COR-L47 (cell line): ENCODE measurements at regions not wholly inside any gene's neighbourhood (a gene's known extent, or its start where the extent isn't known, plus 50 kb on each side); places are given as distances from the start of the nearest gene placed in this dataset.

Experiments used
- DNase-seq: peaks from one replicate; lab custom pipeline; 2025; lab: John Stamatoyannopoulos, UW

GRCh38 chr15:96020797-96021196, 309.7 kb upstream of the NR2F2 start:
- no peak for DNase-seq

DNA sequence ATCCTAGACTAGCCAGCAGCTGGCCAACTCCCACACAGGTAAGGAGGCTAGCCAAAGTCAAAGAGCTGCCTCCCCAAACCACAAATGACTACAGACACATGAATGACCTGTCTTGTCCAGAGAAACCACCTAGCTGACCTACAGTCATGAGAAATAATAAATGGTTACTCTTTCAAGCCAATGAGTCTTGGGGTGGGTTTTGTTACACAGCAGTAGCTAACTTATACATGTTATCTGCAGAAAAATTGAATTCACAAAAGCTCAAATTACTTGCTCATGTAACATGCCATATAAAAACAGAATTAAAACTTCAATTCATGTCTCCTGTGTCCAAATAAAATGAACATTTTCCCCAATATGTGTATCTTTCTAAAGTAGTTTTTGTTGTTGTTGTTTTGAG, 307.4 kb upstream of the NR2F2 start:
- DNase-seq = no peak

DNA sequence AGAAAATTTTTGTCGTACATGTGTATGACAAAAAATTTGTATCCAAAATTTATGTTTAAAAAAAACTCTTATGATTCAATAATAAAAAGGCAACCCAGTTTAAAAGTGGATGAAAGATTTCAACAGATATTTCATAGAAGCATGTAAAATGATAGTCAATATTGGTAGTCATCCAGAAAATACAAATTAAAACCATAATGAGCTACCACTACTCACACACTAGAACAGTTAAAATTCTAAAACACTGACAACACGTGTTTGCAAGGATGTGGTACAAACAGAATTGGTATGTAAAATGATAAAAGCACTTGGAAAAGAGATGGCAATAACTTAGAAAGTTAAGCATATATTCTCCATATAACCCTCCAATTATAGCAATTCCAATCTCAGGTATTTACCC, 303.0 kb upstream of the NR2F2 start:
- no peak for DNase-seq

DNA sequence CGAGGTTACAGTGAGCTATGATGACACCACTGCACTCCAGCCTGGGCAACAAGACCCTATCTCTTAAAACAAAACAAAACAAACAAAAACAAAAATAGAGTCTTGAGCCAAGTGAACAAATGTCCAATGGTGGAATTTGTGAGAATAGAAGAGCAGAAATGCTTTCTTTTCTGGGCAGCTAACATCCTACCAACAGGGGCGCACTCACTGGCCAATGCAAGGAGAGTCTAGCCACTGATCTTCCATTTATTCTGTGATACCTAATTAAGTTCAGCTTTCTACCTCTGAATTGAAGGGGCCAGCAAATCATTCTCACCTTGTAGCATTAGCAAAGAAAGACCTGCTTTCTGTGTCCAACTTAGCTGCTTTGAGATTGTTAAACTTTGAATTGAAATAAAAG, 301.9 kb upstream of the NR2F2 start:
- DNase-seq = no peak

- DNase-seq = no peak
Measured at GRCh38 chr15:96029172-96029571, 301.3 kb upstream of the NR2F2 start.

GRCh38 chr15:96031426-96032110, 298.9 kb upstream of the NR2F2 start:
- DNase-seq = no peak

GRCh38 chr15:96035091-96035490, 295.4 kb upstream of the NR2F2 start:
- no peak for DNase-seq

DNA sequence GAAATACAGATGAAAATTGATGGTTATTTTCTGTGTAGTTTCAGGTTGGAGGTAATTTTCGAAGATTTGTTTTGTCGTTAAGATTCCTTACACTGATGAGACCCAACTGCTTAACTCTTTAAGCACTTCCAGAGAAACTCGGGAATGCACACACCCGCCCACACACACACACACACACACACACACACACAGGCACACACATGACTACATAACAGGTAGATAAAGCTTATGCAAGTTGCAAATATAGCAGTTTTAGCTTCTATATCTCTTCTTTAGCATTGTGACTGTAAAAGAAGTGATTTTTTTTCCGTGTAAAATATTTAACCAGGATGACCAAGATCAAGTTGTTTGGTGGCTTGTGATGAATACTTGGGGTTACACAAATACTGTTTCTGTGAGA, 294.9 kb upstream of the NR2F2 start:
- DNase-seq = no peak

- DNase-seq = no peak
Measured at GRCh38 chr15:96037584-96037983, 292.9 kb upstream of the NR2F2 start.

DNA sequence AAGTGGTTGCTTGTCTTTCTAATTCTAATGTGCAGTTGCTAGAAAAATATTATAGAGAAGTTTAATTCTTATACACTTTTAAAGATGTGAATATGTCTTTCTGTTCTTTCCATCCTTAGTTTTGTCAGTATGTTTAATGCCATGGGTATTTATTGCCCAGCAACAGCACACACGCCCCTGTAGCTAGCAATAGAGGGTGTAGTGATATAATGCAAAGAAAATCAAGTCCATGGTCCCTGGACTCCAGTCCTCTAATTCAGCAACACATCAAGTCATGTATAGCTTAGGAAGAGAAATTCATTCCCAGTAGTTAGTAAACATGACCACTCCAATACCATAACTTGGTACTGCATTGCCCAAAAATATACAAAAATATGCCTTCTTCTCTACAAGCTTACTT, 292.4 kb upstream of the NR2F2 start:
- DNase-seq = no peak

GRCh38 chr15:96038650-96039049, 291.9 kb upstream of the NR2F2 start:
- no peak for DNase-seq

DNA sequence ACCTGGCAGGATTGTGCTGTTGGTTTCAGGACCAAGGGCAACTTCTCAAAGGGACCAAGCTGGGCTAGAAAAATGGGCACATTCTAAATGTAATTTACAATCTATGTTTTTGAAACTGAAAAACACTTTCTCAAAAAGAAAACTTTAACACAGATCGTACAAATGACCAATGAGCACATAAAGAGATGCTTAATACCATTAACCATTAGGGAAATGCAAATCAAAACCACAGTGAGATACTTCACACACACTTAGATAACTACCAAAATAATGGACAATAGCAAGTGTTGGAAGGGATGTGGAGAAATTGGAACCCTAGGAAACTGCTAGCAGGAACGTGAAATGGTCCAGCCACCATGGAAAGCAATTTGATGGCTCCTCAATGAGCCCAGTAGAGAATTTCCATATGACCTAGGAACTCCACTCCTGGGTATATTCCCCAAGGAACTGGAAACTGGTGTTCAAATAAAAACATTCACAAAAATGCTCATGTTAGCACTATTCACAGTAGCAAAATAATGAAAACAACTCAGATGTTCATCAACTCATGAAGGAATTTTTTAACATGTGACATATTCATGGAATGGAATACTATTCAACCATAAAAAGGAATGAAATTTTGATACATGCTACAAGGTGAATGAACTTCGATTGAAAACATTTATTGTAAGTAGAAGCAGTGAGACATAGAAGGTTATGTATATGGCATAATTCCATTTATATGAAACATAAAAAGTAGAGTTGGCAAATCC, 288.3 kb upstream of the NR2F2 start:
- no peak for DNase-seq

GRCh38 chr15:96042734-96043224, 287.7 kb upstream of the NR2F2 start:
- DNase-seq = no peak

DNA sequence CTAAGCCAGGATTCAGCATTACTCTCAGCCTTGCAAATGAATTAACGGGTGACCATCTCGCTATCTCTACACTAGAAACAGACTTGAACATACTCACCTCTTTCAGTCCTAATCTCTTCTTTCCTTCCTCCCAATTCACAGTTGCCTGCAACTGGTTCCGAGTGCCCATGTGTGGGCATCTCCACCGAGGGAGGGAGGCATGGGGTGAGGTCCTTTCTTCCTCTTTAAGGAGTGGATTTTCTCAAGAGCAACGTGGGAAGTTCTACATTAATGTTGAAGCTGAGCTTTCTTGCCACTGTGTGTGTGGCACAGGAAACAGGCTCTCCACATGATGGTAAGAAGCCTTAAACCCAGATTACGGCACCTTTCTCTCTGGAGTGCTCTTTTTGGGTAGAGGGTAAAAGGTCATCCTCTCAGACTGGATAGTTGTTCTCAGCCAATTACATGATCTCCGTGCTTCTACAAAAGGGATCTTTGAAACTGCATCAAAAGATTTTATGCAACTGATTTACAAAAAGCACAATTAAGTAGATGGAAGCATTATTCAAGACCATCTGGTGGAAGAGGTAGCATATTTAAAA, 286.8 kb upstream of the NR2F2 start:
- no peak for DNase-seq

- no peak for DNase-seq
Measured at GRCh38 chr15:96046620-96047240, 283.8 kb upstream of the NR2F2 start.

- DNase-seq = no peak
Measured at GRCh38 chr15:96047255-96047931, 283.1 kb upstream of the NR2F2 start.

DNA sequence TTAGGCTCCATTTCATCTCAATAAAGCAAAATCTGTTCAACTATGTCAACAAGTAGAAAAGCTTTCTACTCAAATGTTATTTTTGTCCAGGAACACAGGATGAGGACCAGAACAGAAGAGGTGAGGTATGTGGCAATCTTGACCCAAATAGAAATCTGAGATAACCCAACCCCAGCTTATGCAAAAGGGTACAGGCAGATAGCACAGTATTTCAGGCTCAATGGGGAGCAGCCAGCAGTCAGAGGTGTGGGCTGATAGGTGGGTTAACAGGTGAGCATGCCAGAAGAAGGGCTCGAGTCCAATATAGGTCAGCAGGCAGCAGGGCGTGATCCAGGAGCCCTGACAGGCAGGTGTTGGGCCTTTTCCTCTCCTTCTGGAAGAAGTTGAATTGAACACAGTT, 281.2 kb upstream of the NR2F2 start:
- DNase-seq = no peak

DNA sequence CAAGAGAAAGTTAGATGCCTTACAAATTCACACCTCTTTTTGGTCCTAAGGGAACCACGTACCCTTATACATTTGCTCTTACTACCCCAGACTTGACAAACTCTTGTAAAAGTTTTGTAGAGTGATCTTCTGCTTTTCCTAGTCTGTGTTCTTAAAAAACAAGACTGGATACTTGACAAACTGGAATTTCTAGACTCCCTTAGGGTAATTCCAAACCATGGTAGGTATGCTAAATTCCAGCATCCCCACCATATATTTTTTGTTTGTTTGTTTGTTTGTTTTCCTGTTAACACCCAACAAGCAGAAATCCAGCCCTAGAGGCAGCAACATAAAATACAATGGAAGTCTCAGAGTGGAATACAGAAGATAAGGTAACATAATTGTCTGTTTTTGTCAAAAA, 280.7 kb upstream of the NR2F2 start:
- DNase-seq = no peak

- no peak for DNase-seq
Measured at GRCh38 chr15:96051598-96051997, 278.9 kb upstream of the NR2F2 start.

- no peak for DNase-seq
Measured at GRCh38 chr15:96052154-96052553, 278.3 kb upstream of the NR2F2 start.

GRCh38 chr15:96052572-96053030, 277.9 kb upstream of the NR2F2 start:
- DNase-seq = no peak
